NB4 (cell line): ENCODE measurements at regions not wholly inside any gene's neighbourhood (a gene's known extent, or its start where the extent isn't known, plus 50 kb on each side); places are given as distances from the start of the nearest gene placed in this dataset.

Source experiments
- DNase-seq: peaks from one replicate; pipeline ENCODE4 v3.0.0; 2010; ENCODE audit warnings: low read depth
- H3K4me3 ChIP-seq: one replicate; pipeline ENCODE4 v1.5.1; 2011; ENCODE audit warnings: mild to moderate bottlenecking, low read depth, low read length, moderate library complexity
- MYC ChIP-seq: IDR thresholded peaks from 2 replicates; pipeline ENCODE4 v1.6.1; 2011; ENCODE audit warnings: low read depth, low read length
- POLR2A ChIP-seq: IDR thresholded peaks from 2 replicates; pipeline ENCODE4 v1.6.1; 2011; ENCODE audit warnings: mild to moderate bottlenecking; ENCODE audit not compliant: insufficient read length; ENCODE audit errors: extremely low read depth
- TF ChIP-seq, protein P1 (sequence below): IDR thresholded peaks from 2 replicates; pipeline ENCODE4 v1.6.1; 2011; ENCODE audit warnings: low read depth, low read length
- TF ChIP-seq, protein P2 (sequence below): IDR thresholded peaks from one replicate; pipeline ENCODE4 v1.5.1; 2012; ENCODE audit warnings: low read depth, low read length

DNA sequence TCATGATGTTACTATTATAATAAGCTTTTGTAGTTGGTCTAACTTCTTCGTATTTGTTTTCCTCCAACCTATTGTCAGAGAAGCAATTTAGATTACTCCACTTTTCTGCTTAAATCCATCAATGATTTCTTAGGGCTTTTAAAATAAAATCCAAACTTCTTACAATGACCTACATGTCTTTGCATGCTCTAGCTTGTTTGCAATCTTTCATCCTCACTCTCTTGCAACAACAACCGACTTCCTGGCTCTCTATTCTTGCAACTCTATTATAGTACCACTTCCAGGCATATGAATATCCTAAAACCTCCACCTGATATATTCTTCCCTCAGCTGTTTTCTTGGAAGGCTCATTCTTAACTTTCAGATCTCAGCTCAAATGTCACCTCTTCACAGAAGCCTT is 1288.7 kb downstream of the PLA2G4A start:
- H3K4me3 ChIP-seq: no peak overlapping the region
- no peak for DNase-seq
- TF ChIP-seq, protein P1, sequence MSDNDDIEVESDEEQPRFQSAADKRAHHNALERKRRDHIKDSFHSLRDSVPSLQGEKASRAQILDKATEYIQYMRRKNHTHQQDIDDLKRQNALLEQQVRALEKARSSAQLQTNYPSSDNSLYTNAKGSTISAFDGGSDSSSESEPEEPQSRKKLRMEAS: no peak
- TF ChIP-seq POLR2A (no peak), MYC (no peak)
- TF ChIP-seq, protein P2, sequence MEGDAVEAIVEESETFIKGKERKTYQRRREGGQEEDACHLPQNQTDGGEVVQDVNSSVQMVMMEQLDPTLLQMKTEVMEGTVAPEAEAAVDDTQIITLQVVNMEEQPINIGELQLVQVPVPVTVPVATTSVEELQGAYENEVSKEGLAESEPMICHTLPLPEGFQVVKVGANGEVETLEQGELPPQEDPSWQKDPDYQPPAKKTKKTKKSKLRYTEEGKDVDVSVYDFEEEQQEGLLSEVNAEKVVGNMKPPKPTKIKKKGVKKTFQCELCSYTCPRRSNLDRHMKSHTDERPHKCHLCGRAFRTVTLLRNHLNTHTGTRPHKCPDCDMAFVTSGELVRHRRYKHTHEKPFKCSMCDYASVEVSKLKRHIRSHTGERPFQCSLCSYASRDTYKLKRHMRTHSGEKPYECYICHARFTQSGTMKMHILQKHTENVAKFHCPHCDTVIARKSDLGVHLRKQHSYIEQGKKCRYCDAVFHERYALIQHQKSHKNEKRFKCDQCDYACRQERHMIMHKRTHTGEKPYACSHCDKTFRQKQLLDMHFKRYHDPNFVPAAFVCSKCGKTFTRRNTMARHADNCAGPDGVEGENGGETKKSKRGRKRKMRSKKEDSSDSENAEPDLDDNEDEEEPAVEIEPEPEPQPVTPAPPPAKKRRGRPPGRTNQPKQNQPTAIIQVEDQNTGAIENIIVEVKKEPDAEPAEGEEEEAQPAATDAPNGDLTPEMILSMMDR: no peak

DNA sequence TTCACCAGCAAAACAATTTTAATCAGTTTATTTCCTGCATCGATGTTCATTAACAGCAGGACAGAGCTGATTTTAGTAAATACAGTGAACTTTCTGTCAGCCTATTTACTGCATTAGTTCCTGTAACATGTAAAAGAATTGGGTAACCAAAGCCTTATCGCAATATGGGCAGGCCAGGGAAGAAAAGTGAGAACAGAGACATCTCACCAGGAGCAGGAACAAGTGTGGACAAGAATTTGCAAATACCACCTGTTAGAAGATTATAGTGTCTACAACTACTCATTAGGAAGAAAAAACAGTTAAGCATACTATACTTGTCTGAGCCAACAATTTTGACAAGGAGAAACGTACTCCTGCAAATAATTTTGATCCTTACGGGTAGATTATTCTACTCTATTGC is 1293.9 kb downstream of the PLA2G4A start:
- no peak for DNase-seq
- TF ChIP-seq, protein P1: no peak
- TF ChIP-seq MYC (no peak), POLR2A (no peak)
- TF ChIP-seq, protein P2: no peak
- H3K4me3 ChIP-seq: no peak overlapping the region

GRCh38 chr1:188127507-188127906 is 1298.8 kb downstream of the PLA2G4A start:
- TF ChIP-seq, protein P2: no peak
- TF ChIP-seq MYC (no peak), POLR2A (no peak)
- TF ChIP-seq, protein P1: no peak
- DNase-seq: no peak
- H3K4me3 ChIP-seq: no peak overlapping the region

- no peak overlapping the region for H3K4me3 ChIP-seq
- DNase-seq: no peak
- TF ChIP-seq, protein P2: no peak
- TF ChIP-seq, protein P1: no peak
- TF ChIP-seq MYC: no peak
- no peak for TF ChIP-seq POLR2A
These were observed 1300.0 kb downstream of the PLA2G4A start for GRCh38 chr1:188128761-188129160.

- DNase-seq: no peak
- no peak overlapping the region for H3K4me3 ChIP-seq
- TF ChIP-seq, protein P1: no peak
- TF ChIP-seq MYC (no peak), POLR2A (no peak)
- TF ChIP-seq, protein P2: no peak
These were observed 1301.4 kb downstream of the PLA2G4A start for GRCh38 chr1:188129856-188130838.
